ENCODE measurements at regions not wholly inside any gene's neighbourhood (a gene's known extent, or its start where the extent isn't known, plus 50 kb on each side); places are given as distances from the start of the nearest gene placed in this dataset.

- Histone ChIP-seq H3K4me3 (ENCODE audit: insufficient read length, low read depth) (no peak overlapping the region), H3K27me3 (ENCODE audit: insufficient read depth, insufficient read length) (no peaks in the 10 kb centered on the region), H3K4me1 (ENCODE audit: insufficient read depth, insufficient read length) (no peaks in the 10 kb centered on the region), H3K9ac (ENCODE audit: insufficient read length, low read depth) (no peak overlapping the region), H3K9me3 (ENCODE audit: insufficient read depth, low read length) (no peaks in the 10 kb centered on the region; the same call in 1 of the 2 replicates), H3K36me3 (ENCODE audit: insufficient read depth, insufficient read length, low read length) (no peaks in the 10 kb centered on the region)
- no peak for DNase-seq (ENCODE audit: low read depth, low spot score)
- TF ChIP-seq ZNF274 (IDR thresholded peaks at IDR 0.05; ENCODE audit: low read depth, low read length) (no peak), YY1 (IDR thresholded peaks at IDR 0.05; ENCODE audit: insufficient read depth, insufficient read length) (no peak), SUZ12 (IDR thresholded peaks at IDR 0.05; ENCODE audit: extremely low read depth, insufficient read depth, insufficient read length) (no peak)
Observed at GRCh38 chrX:5236096-5236495, 992.6 kb downstream of the NLGN4X start.

GRCh38 chrX:5233830-5234229 lies 994.8 kb downstream of the NLGN4X start:
- no peak for DNase-seq (ENCODE audit: low read depth, low spot score)
- Histone ChIP-seq H3K9me3 (ENCODE audit: insufficient read depth, low read length) (no peaks in the 10 kb centered on the region), H3K27me3 (ENCODE audit: insufficient read depth, insufficient read length) (no peaks in the 10 kb centered on the region), H3K4me1 (ENCODE audit: insufficient read depth, insufficient read length) (no peaks in the 10 kb centered on the region), H3K36me3 (ENCODE audit: insufficient read depth, insufficient read length, low read length) (no peaks in the 10 kb centered on the region), H3K4me3 (ENCODE audit: insufficient read length, low read depth) (no peak overlapping the region), H3K9ac (ENCODE audit: insufficient read length, low read depth) (no peak overlapping the region)
- no peak for TF ChIP-seq SUZ12 (IDR thresholded peaks at IDR 0.05; ENCODE audit: extremely low read depth, insufficient read depth, insufficient read length)
- TF ChIP-seq YY1 (IDR thresholded peaks at IDR 0.05; ENCODE audit: insufficient read depth, insufficient read length) = no peak
- no peak for TF ChIP-seq ZNF274 (IDR thresholded peaks at IDR 0.05; ENCODE audit: low read depth, low read length)

- no peaks in the 10 kb centered on the region for H3K4me1 ChIP-seq (ENCODE audit: insufficient read depth, insufficient read length)
- TF ChIP-seq ZNF274 (IDR thresholded peaks at IDR 0.05; ENCODE audit: low read depth, low read length) = no peak
- no peaks in the 10 kb centered on the region for H3K9me3 ChIP-seq (ENCODE audit: insufficient read depth, low read length)
- H3K9ac ChIP-seq (ENCODE audit: insufficient read length, low read depth) = no peak overlapping the region
- no peak overlapping the region for H3K4me3 ChIP-seq (ENCODE audit: insufficient read length, low read depth)
- no peaks in the 10 kb centered on the region for H3K27me3 ChIP-seq (ENCODE audit: insufficient read depth, insufficient read length)
- no peak for DNase-seq (ENCODE audit: low read depth, low spot score)
- no peaks in the 10 kb centered on the region for H3K36me3 ChIP-seq (ENCODE audit: insufficient read depth, insufficient read length, low read length)
Observed at GRCh38 chrX:5220421-5220820, 1008.2 kb downstream of the NLGN4X start.

GRCh38 chrX:5194806-5195205 lies 1033.9 kb downstream of the NLGN4X start:
- Histone ChIP-seq H3K9ac (ENCODE audit: insufficient read length, low read depth) (no peak overlapping the region), H3K36me3 (ENCODE audit: insufficient read depth, insufficient read length, low read length) (no peaks in the 10 kb centered on the region), H3K27me3 (ENCODE audit: insufficient read depth, insufficient read length) (no peaks in the 10 kb centered on the region), H3K9me3 (ENCODE audit: insufficient read depth, low read length) (no peaks in the 10 kb centered on the region), H3K4me1 (ENCODE audit: insufficient read depth, insufficient read length) (no peaks in the 10 kb centered on the region), H3K4me3 (ENCODE audit: insufficient read length, low read depth) (no peak overlapping the region)
- DNase-seq (ENCODE audit: low read depth, low spot score) = no peak
- no peak for TF ChIP-seq SUZ12 (IDR thresholded peaks at IDR 0.05; ENCODE audit: extremely low read depth, insufficient read depth, insufficient read length)
- TF ChIP-seq ZNF274 (IDR thresholded peaks at IDR 0.05; ENCODE audit: low read depth, low read length) = no peak
- no peak for TF ChIP-seq YY1 (IDR thresholded peaks at IDR 0.05; ENCODE audit: insufficient read depth, insufficient read length)

- TF ChIP-seq YY1 (IDR thresholded peaks at IDR 0.05; ENCODE audit: insufficient read depth, insufficient read length) (no peak), SUZ12 (IDR thresholded peaks at IDR 0.05; ENCODE audit: extremely low read depth, insufficient read depth, insufficient read length) (no peak), ZNF274 (IDR thresholded peaks at IDR 0.05; ENCODE audit: low read depth, low read length) (no peak)
- H3K9ac ChIP-seq (ENCODE audit: insufficient read length, low read depth) = no peak overlapping the region
- no peaks in the 10 kb centered on the region for H3K4me1 ChIP-seq (ENCODE audit: insufficient read depth, insufficient read length)
- H3K36me3 ChIP-seq (ENCODE audit: insufficient read depth, insufficient read length, low read length) = no peaks in the 10 kb centered on the region
- H3K9me3 ChIP-seq (ENCODE audit: insufficient read depth, low read length) = no peaks in the 10 kb centered on the region
- H3K4me3 ChIP-seq (ENCODE audit: insufficient read length, low read depth) = no peak overlapping the region
- no peak for DNase-seq (ENCODE audit: low read depth, low spot score)
- H3K27me3 ChIP-seq (ENCODE audit: insufficient read depth, insufficient read length) = no peaks in the 10 kb centered on the region
Observed at GRCh38 chrX:5180135-5180741, 1048.4 kb downstream of the NLGN4X start.

GRCh38 chrX:5176766-5177165 lies 1051.9 kb downstream of the NLGN4X start:
- no peaks in the 10 kb centered on the region for H3K9me3 ChIP-seq (ENCODE audit: insufficient read depth, low read length)
- no peaks in the 10 kb centered on the region for H3K36me3 ChIP-seq (ENCODE audit: insufficient read depth, insufficient read length, low read length)
- DNase-seq (ENCODE audit: low read depth, low spot score) = no peak
- H3K9ac ChIP-seq (ENCODE audit: insufficient read length, low read depth) = no peak overlapping the region
- H3K4me1 ChIP-seq (ENCODE audit: insufficient read depth, insufficient read length) = no peaks in the 10 kb centered on the region
- no peaks in the 10 kb centered on the region for H3K27me3 ChIP-seq (ENCODE audit: insufficient read depth, insufficient read length)
- no peak for TF ChIP-seq ZNF274 (IDR thresholded peaks at IDR 0.05; ENCODE audit: low read depth, low read length)
- TF ChIP-seq SUZ12 (IDR thresholded peaks at IDR 0.05; ENCODE audit: extremely low read depth, insufficient read depth, insufficient read length) = no peak
- TF ChIP-seq YY1 (IDR thresholded peaks at IDR 0.05; ENCODE audit: insufficient read depth, insufficient read length) = no peak
- H3K4me3 ChIP-seq (ENCODE audit: insufficient read length, low read depth) = no peak overlapping the region

- Histone ChIP-seq H3K4me3 (ENCODE audit: insufficient read length, low read depth) (no peak overlapping the region), H3K36me3 (ENCODE audit: insufficient read depth, insufficient read length, low read length) (no peaks in the 10 kb centered on the region), H3K9me3 (ENCODE audit: insufficient read depth, low read length) (no peaks in the 10 kb centered on the region), H3K9ac (ENCODE audit: insufficient read length, low read depth) (no peak overlapping the region), H3K4me1 (ENCODE audit: insufficient read depth, insufficient read length) (no peaks in the 10 kb centered on the region), H3K27me3 (ENCODE audit: insufficient read depth, insufficient read length) (no peaks in the 10 kb centered on the region)
- peak; percentile 52 for DNase-seq (ENCODE audit: low read depth, low spot score)
- no peak for TF ChIP-seq SUZ12 (IDR thresholded peaks at IDR 0.05; ENCODE audit: extremely low read depth, insufficient read depth, insufficient read length)
- no peak for TF ChIP-seq YY1 (IDR thresholded peaks at IDR 0.05; ENCODE audit: insufficient read depth, insufficient read length)
- TF ChIP-seq ZNF274 (IDR thresholded peaks at IDR 0.05; ENCODE audit: low read depth, low read length) = no peak
Observed at GRCh38 chrX:5163663-5164062, 1065.0 kb downstream of the NLGN4X start.

All from NT2/D1 (cell line).